ENCODE measurements at regions not wholly inside any gene's neighbourhood (a gene's known extent, or its start where the extent isn't known, plus 50 kb on each side); places are given as distances from the start of the nearest gene placed in this dataset.

- TF ChIP-seq CTCF (IDR thresholded peaks at IDR 0.05) = no peak
Measured at GRCh38 chr17:30580916-30581315, 103.7 kb downstream of the GOSR1 start.

GRCh38 chr17:30579610-30580315, 102.6 kb downstream of the GOSR1 start:
- no peak for TF ChIP-seq CTCF (IDR thresholded peaks at IDR 0.05)

Measured in LNCAP (cell line).